A549 (cell line): ENCODE measurements at regions not wholly inside any gene's neighbourhood (a gene's known extent, or its start where the extent isn't known, plus 50 kb on each side); places are given as distances from the start of the nearest gene placed in this dataset.

Experiments used
- ATAC-seq, 2 experiments: fragments of 200-7000 bp in 1 of 2; fragments of >200 bp in 1 of 2; cut with Nextera tagmentation in 1 of 2; cut with Tn5 transposase in 1 of 2; 3 replicates each; pipeline versions ENCODE4 v1.8.0 to v1.9.1; 2018 to 2020; ENCODE audit warnings: mild to moderate bottlenecking in 1 of 2, moderate library complexity in 1 of 2
- CTCF ChIA-PET: fragments of 300-600 bp; sonication (Branson Sonifier 250); formaldehyde crosslinking; extraction: SDS; loops from one replicate; lab custom pipeline; 2021; ENCODE audit warnings: antibody characterized with exemption, inconsistent platforms; lab: Yijun Ruan, JAX
- POLR2A ChIA-PET: fragments of 350-600 bp; formaldehyde crosslinking; extraction: SDS; loops from one replicate; lab custom pipeline; 2021; ENCODE audit warnings: antibody characterized with exemption, inconsistent platforms; lab: Yijun Ruan, JAX
- DNase-seq, 2 experiments: peaks; one replicate each; pipeline versions ENCODE4 v3.0.0 to v3.0.0-alpha.2; 2011 to 2016; ENCODE audit warnings: low read depth in 1 of 2, low spot score in 1 of 2
- FAIRE-seq: peaks from 2 replicates; lab custom pipeline; 2011; peaks lifted over from hg19 to GRCh38; lab: Jason Lieb, UNC
- H3K27ac ChIP-seq, 2 experiments: fragments of >200 bp; sonication (Bioruptor Twin); formaldehyde crosslinking; 3 replicates each; pipeline ENCODE4 v1.5.1; 2016 to 2017
- H3K4me1 ChIP-seq: fragments of >200 bp; sonication (Bioruptor Twin); formaldehyde crosslinking; 3 replicates; pipeline ENCODE4 v1.6.1; 2016
- H3K4me2 ChIP-seq: fragments of >200 bp; sonication (Bioruptor Twin); formaldehyde crosslinking; 3 replicates; pipeline ENCODE4 v1.6.1; 2016
- H3K4me3 ChIP-seq: fragments of >200 bp; sonication (Bioruptor Twin); formaldehyde crosslinking; 3 replicates; pipeline ENCODE4 v1.5.1; 2016
- H3K9me3 ChIP-seq: fragments of >200 bp; sonication (Bioruptor Twin); formaldehyde crosslinking; 3 replicates; pipeline ENCODE4 v1.6.1; 2016
- CBX8 ChIP-seq: fragments of 200-600 bp; sonication (generic); IDR thresholded peaks from 2 replicates; pipeline ENCODE4 v1.6.1; 2016
- E2F6 ChIP-seq: IDR thresholded peaks from 2 replicates; pipeline ENCODE4 v1.6.1; 2012; ENCODE audit warnings: low read depth, borderline replicate concordance
- ELK1 ChIP-seq: fragments of 150-350 bp; IDR thresholded peaks from 2 replicates; pipeline ENCODE4 v1.6.1; 2014; ENCODE audit warnings: low read depth, mild to moderate bottlenecking, low read length
- ESRRA ChIP-seq: fragments of 150-350 bp; IDR thresholded peaks from 2 replicates; pipeline ENCODE4 v1.6.1; 2014; ENCODE audit warnings: mild to moderate bottlenecking, low read length, borderline replicate concordance
- FOXS1 ChIP-seq: fragments of 250-450 bp; sonication (Bioruptor Pico); IDR thresholded peaks from 2 replicates; pipeline ENCODE4 v1.5.0; 2020; ENCODE audit warnings: mild to moderate bottlenecking, moderate library complexity
- GATA3 ChIP-seq: IDR thresholded peaks from 2 replicates; pipeline ENCODE4 v1.6.1; 2012; ENCODE audit warnings: borderline replicate concordance
- HMGXB4 ChIP-seq: fragments of 250-450 bp; sonication (Bioruptor Pico); IDR thresholded peaks from 2 replicates; pipeline ENCODE4 v1.5.0; 2021; ENCODE audit warnings: mild to moderate bottlenecking, moderate library complexity, borderline replicate concordance
- HOXA7 ChIP-seq: fragments of 250-450 bp; sonication (Bioruptor Pico); IDR thresholded peaks from 2 replicates; pipeline ENCODE4 v1.5.0; 2020; ENCODE audit warnings: mild to moderate bottlenecking, moderate library complexity
- KDM1A ChIP-seq: fragments of 200-600 bp; sonication (generic); IDR thresholded peaks from 2 replicates; pipeline ENCODE4 v1.6.1; 2016; ENCODE audit warnings: low read depth, mild to moderate bottlenecking
- KDM5A ChIP-seq: fragments of 200-600 bp; sonication (generic); IDR thresholded peaks from 2 replicates; pipeline ENCODE4 v1.6.1; 2016; ENCODE audit warnings: antibody characterized with exemption, mild to moderate bottlenecking
- MAZ ChIP-seq: fragments of 150-350 bp; IDR thresholded peaks from 2 replicates; pipeline ENCODE4 v1.6.1; 2014; ENCODE audit warnings: antibody characterized with exemption, low read depth, low read length, borderline replicate concordance
- MYC ChIP-seq: IDR thresholded peaks from 2 replicates; pipeline ENCODE4 v1.6.1; 2012; ENCODE audit warnings: mild to moderate bottlenecking, inconsistent platforms, low read length, improper control_type of control experiment, borderline replicate concordance
- RAD21 ChIP-seq, 2 experiments: fragments of >200 bp in 1 of 2; sonication (Bioruptor Twin) in 1 of 2; formaldehyde crosslinking in 1 of 2; IDR thresholded peaks in 1 of 2; conservative IDR thresholded peaks in 1 of 2; 2 replicates in 1 of 2; 3 replicates in 1 of 2; pipeline ENCODE4 v1.6.1; 2012 to 2018; ENCODE audit warnings: inconsistent platforms in 1 of 2
- TP53 ChIP-seq: fragments of 250-450 bp; sonication (Bioruptor Pico); IDR thresholded peaks from 2 replicates; pipeline ENCODE4 v1.5.0; 2021; ENCODE audit warnings: mild to moderate bottlenecking, moderate library complexity
- ZSCAN20 ChIP-seq: fragments of 250-450 bp; sonication (Bioruptor Pico); IDR thresholded peaks from 2 replicates; pipeline ENCODE4 v1.8.0; 2022; ENCODE audit warnings: mild to moderate bottlenecking, moderate library complexity
- WGBS: methylation state at CpG from one replicate; pipeline ENCODE4 v1.1.6; 2017; ENCODE audit errors: missing lambda C conversion rate; 5-methylcytosine and 5-hydroxymethylcytosine counted together
- TF ChIP-seq, protein P1 (sequence below): fragments of >200 bp; sonication (Bioruptor Twin); formaldehyde crosslinking; IDR thresholded peaks from 2 replicates; pipeline ENCODE4 v1.6.1; 2016
- TF ChIP-seq, protein P2 (sequence below): fragments of >200 bp; sonication (Bioruptor Twin); formaldehyde crosslinking; IDR thresholded peaks from 3 replicates; pipeline ENCODE4 v1.5.1; 2016
- TF ChIP-seq, protein P3 (sequence below): fragments of 200-600 bp; sonication (generic); IDR thresholded peaks from 2 replicates; pipeline ENCODE4 v1.6.1; 2016; ENCODE audit warnings: antibody characterized with exemption, mild to moderate bottlenecking, moderate library complexity

DNA sequence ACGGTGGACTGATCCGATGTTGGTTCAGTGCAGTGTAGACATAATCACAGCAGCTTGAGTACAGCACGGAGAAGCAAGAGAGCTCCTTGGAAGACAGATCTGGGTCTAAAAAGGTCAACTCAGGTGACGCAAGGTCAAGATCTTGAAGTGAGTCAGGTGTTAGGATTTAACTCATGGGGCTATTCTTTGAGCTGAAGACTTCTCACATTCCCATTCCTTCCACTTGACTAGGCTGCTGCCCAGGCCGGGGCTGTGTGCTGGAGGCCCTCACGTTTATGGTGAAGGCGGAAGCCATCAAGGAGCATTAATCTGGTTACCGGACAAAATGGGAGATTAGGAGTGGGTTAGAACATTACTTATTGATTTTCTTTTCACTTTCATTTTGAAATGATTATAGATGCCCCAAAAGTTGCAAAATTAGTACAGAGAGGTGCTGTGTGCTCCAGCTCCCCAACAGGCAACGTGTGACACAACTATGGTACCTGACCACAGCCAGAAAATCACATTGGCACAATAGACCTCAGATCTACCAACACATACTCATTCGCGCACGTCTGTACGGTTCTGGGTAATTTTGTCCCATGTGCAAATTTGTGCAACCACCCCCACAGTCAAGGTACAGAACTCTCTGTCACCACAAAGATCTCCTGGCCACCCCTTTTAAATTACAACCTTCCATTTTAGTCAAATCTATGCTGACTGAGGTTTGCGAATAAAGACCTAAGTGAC is 77.6 kb upstream of the SEC11C start:
- ATAC-seq, result no peak
- Histone ChIP-seq H3K4me1 (peaks cover 20% of the 10 kb centered on the region), H3K9me3 (no peaks in the 10 kb centered on the region), H3K27ac (peak overlapping the region in 1 of 2 experiments; percentile 26; a peak in 1 of 6 replicates), H3K4me3 (no peak overlapping the region), H3K4me2 (no peak overlapping the region)
- no peak for DNase-seq
- TF ChIP-seq ESRRA, result no peak
- no peak for TF ChIP-seq HMGXB4
- TF ChIP-seq GATA3, result no peak
- no peak for TF ChIP-seq ZSCAN20 (CRISPR knock-in tag)
- no peak for TF ChIP-seq HOXA7 (CRISPR knock-in tag)
- no peak for TF ChIP-seq CBX8
- no peak for TF ChIP-seq ELK1
- no peak for TF ChIP-seq RAD21 (conservative IDR thresholded peaks at IDR 0.05 in 1 of 2, IDR thresholded peaks at IDR 0.05 in 1 of 2)
- no peak for TF ChIP-seq E2F6
- TF ChIP-seq KDM1A, result no peak
- TF ChIP-seq FOXS1 (CRISPR knock-in tag), result no peak
- no peak for TF ChIP-seq TP53 (CRISPR knock-in tag)
- TF ChIP-seq, protein P1, sequence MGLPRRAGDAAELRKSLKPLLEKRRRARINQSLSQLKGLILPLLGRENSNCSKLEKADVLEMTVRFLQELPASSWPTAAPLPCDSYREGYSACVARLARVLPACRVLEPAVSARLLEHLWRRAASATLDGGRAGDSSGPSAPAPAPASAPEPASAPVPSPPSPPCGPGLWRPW, result no peak
- no peak for TF ChIP-seq MYC
- TF ChIP-seq, protein P2, sequence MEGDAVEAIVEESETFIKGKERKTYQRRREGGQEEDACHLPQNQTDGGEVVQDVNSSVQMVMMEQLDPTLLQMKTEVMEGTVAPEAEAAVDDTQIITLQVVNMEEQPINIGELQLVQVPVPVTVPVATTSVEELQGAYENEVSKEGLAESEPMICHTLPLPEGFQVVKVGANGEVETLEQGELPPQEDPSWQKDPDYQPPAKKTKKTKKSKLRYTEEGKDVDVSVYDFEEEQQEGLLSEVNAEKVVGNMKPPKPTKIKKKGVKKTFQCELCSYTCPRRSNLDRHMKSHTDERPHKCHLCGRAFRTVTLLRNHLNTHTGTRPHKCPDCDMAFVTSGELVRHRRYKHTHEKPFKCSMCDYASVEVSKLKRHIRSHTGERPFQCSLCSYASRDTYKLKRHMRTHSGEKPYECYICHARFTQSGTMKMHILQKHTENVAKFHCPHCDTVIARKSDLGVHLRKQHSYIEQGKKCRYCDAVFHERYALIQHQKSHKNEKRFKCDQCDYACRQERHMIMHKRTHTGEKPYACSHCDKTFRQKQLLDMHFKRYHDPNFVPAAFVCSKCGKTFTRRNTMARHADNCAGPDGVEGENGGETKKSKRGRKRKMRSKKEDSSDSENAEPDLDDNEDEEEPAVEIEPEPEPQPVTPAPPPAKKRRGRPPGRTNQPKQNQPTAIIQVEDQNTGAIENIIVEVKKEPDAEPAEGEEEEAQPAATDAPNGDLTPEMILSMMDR, result no peak
- TF ChIP-seq, protein P3, sequence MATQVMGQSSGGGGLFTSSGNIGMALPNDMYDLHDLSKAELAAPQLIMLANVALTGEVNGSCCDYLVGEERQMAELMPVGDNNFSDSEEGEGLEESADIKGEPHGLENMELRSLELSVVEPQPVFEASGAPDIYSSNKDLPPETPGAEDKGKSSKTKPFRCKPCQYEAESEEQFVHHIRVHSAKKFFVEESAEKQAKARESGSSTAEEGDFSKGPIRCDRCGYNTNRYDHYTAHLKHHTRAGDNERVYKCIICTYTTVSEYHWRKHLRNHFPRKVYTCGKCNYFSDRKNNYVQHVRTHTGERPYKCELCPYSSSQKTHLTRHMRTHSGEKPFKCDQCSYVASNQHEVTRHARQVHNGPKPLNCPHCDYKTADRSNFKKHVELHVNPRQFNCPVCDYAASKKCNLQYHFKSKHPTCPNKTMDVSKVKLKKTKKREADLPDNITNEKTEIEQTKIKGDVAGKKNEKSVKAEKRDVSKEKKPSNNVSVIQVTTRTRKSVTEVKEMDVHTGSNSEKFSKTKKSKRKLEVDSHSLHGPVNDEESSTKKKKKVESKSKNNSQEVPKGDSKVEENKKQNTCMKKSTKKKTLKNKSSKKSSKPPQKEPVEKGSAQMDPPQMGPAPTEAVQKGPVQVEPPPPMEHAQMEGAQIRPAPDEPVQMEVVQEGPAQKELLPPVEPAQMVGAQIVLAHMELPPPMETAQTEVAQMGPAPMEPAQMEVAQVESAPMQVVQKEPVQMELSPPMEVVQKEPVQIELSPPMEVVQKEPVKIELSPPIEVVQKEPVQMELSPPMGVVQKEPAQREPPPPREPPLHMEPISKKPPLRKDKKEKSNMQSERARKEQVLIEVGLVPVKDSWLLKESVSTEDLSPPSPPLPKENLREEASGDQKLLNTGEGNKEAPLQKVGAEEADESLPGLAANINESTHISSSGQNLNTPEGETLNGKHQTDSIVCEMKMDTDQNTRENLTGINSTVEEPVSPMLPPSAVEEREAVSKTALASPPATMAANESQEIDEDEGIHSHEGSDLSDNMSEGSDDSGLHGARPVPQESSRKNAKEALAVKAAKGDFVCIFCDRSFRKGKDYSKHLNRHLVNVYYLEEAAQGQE, result no peak
- TF ChIP-seq KDM5A, result no peak
- TF ChIP-seq MAZ, result no peak
- ChIA-PET CTCF (interaction anchor here (1.3 to 8.4 kb wide), 4 partner anchors 8 to 297 kb away, joined by 3 to 49 read pairs (median 24); no protein-coding TSS in a partner anchor), POLR2A (interaction anchor here (0.7 kb wide), 1 partner anchor 278 kb away, joined by 3 read pairs; no protein-coding TSS in a partner anchor)
- WGBS, result 93% methylated on average over 14 of the region's 14 CpGs
- no peak for FAIRE-seq
